GM12864 (cell line): ENCODE measurements at regions not wholly inside any gene's neighbourhood (a gene's known extent, or its start where the extent isn't known, plus 50 kb on each side); places are given as distances from the start of the nearest gene placed in this dataset.

ENCODE experiments used
- DNase-seq: peaks from one replicate; pipeline ENCODE4 v3.0.0-alpha.2; 2011; ENCODE audit warnings: low read depth
- H3K4me3 ChIP-seq: 2 replicates; pipeline ENCODE4 v1.5.1; 2011; ENCODE audit warnings: mild to moderate bottlenecking, low read depth, low read length, control low read depth
- TF ChIP-seq, protein P1 (sequence below): IDR thresholded peaks from 2 replicates; pipeline ENCODE4 v1.5.1; 2011; ENCODE audit warnings: low read depth, mild to moderate bottlenecking, moderate library complexity, low read length, control low read depth, inconsistent platforms; ENCODE audit errors: missing control alignments

DNA sequence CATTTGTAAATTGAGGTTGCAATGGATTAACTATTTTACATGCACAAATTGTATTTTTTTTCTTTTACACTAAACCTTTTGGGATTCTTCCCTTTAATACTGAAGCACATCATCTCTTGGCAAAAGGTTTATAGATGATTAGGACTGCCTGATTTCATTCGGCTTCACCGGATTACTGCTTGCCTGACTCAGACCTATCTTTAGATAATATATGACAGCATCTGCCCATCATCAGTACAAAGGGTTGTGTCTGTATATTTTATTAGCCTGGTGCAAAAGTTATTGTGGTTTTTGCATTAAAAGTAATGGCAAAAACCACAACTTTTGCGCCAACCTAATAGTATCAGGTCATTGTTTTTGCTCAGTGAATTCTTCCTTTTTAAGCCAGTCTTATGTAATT, 316.2 kb upstream of the HTR2A start:
- H3K4me3 ChIP-seq = no peak overlapping the region
- no peak for DNase-seq
- TF ChIP-seq, protein P1, sequence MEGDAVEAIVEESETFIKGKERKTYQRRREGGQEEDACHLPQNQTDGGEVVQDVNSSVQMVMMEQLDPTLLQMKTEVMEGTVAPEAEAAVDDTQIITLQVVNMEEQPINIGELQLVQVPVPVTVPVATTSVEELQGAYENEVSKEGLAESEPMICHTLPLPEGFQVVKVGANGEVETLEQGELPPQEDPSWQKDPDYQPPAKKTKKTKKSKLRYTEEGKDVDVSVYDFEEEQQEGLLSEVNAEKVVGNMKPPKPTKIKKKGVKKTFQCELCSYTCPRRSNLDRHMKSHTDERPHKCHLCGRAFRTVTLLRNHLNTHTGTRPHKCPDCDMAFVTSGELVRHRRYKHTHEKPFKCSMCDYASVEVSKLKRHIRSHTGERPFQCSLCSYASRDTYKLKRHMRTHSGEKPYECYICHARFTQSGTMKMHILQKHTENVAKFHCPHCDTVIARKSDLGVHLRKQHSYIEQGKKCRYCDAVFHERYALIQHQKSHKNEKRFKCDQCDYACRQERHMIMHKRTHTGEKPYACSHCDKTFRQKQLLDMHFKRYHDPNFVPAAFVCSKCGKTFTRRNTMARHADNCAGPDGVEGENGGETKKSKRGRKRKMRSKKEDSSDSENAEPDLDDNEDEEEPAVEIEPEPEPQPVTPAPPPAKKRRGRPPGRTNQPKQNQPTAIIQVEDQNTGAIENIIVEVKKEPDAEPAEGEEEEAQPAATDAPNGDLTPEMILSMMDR = no peak

DNA sequence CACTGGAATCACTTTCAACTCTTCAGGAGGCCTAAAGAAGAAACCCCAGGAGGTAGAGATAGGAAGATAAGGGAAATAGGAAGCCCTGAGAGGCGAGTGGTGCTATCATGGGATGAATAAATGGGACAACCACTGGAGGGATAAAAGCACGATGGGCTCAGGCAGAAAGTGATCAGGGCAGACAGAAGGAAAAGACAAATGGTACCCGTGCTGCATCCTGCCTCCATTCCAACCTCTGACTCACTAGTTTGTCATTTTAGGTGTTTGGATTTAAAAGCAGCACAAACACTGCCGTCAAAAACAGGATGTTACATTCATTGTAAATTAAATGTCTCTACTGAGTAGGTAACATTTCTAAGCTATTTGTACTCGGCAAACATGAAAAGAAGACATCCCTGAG, 314.3 kb upstream of the HTR2A start:
- H3K4me3 ChIP-seq = no peak overlapping the region
- no peak for DNase-seq
- TF ChIP-seq, protein P1 = no peak

DNA sequence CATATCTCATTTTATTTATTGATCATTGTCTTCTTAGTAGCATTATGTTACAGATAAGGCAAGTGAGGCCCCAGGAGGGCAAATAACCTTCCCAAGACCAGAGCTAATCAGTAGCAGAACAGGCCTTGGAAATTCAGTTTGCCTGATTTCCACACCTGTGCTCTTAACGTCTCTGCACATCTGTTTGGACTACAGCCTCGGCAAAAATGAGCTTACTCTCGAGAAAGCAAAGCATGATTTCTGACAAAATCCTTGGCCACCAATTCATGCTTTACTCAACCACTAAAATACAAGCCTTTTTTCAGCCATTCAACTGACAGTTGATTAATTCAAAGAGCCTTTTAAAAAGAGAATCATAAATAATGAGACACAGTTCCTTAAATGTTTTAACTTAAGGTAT, 309.3 kb upstream of the HTR2A start:
- no peak for DNase-seq
- no peak overlapping the region for H3K4me3 ChIP-seq
- TF ChIP-seq, protein P1 = no peak

DNA sequence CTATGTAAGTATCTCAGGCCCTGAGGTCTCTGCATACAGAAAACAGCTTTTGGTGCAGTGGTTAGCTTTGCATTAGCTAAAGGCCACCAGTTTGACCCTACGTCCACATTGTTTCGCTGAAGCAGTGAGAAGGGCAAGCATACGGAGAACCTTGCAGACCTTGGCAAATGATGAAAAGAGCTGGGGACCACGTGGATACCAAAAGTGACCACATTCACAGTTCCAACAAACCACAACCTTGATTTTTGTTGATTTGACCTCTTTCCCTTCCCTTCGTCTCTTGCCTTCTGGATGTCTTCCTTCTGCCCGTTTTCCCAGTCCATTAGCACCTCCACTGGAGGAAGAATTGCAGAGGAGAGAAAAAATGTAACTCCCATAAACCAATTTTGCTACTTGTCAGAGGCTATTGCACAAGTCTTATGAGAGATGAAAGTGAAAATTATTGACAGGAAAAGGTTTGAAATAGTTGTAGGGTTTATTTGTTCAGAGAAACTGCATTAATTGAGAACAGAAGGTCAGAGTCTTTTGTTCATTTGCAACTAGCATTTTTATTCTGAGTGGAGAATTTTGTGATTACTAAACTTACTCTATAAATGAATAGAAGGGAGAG, 293.9 kb upstream of the HTR2A start:
- TF ChIP-seq, protein P1 = no peak
- DNase-seq = no peak
- no peak overlapping the region for H3K4me3 ChIP-seq

DNA sequence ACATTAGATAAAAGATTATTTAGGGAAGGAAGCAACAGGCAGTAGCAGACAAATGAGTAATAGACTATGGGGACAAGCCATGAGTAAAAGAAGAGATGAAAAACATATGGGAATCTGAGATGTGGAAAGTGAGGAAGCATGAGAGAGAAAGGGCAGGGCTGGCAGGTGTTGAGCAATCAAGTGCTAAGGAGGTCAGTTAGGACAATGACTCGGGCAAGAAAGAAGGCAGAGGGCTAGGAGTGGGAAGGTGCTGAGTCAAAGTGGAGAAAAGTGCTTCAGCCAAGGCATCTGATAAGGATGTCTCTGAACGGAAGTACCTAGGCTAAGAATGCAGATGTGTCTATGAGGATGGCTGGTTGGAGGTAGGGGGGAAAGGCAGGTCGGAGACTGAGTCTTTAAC, 291.9 kb upstream of the HTR2A start:
- DNase-seq = no peak
- H3K4me3 ChIP-seq = no peak overlapping the region
- TF ChIP-seq, protein P1 = no peak

DNA sequence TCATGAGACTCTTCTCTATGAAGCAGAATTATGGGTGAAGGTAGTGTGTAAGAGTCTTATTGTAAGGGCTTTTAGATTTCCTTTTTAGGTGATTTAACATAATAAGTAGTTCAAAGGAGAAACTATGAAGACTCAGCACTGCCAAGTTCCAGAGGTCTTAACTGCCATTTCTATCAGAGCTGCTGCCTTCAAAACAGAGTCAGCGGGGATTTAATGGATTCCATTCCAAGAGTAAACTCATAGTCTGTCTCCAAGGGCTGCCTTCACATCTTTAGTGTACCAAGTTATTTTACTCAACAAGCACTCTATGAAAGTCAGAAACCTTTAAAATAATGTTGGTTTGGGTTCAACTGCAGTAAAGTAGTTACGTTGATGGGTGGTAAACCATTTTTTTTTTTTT, 289.6 kb upstream of the HTR2A start:
- TF ChIP-seq, protein P1 = no peak
- DNase-seq = no peak
- no peak overlapping the region for H3K4me3 ChIP-seq

DNA sequence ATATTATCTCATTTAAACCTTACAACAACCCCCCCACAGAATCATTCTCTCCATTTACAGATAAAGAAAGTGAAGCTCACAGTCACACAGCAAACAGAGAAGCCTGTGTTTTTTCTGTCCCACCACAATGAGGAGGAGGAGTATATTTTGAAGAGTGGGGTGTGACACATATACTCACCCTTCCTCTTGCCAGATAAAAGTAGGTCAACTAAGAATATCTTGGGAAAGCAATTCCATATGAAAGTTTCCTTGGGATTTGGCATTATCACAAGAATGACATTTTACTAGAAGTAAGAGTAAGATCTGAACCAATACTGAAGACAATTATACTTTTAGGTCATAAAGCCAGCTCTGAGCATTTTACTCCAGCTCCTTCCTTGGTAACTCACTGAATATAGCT, 287.5 kb upstream of the HTR2A start:
- TF ChIP-seq, protein P1 = no peak
- no peak for DNase-seq
- no peak overlapping the region for H3K4me3 ChIP-seq
